ENCODE measurements at regions not wholly inside any gene's neighbourhood (a gene's known extent, or its start where the extent isn't known, plus 50 kb on each side); places are given as distances from the start of the nearest gene placed in this dataset.

DNA sequence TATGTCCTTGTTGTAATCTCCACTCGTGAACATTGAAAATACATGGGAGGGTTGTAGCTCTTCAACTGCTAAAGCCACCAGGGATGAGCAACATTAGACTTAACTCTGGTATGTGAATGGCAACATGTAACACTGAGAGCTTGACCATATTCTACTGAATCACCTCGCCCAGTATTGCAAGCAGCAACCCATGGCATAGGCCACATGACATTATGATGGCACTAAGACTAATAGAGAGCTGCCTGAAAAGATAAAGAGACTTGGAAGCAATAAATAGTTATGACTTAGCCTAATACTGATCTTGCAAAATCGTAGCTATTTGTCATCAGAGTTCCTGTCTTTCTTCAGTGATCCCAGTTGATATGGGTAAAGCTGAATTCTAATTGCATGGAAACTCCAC lies 108.4 kb upstream of the NREP start:
- Mint-ChIP-seq H3K27me3 (peaks cover under 1% of the 10 kb centered on the region), H3K36me3 (ENCODE audit: low read depth) (no peaks in the 10 kb centered on the region), H3K4me3 (no peak overlapping the region), H3K9me3 (no peaks in the 10 kb centered on the region), H3K4me1 (ENCODE audit: low read depth) (no peaks in the 10 kb centered on the region), H3K27ac (no peak overlapping the region)

DNA sequence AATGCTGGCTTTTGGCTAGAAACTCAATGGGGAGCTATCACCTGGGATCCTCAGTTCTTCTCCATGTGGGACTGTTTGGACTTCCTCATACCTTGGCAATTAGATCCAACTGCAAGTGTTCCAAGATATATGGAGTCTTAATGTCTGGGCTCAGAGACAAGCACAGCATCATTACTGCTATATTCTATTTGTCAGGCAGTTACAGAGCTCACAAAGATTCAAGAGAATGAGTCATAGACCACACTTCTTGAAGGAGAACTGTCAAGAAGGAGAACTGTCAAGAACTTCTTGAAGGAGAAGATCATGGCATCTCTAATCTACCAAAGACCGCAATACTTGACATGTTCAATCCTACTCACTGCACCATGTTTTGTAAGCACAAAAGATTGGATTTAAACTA lies 106.8 kb upstream of the NREP start:
- Mint-ChIP-seq H3K4me3 (no peak overlapping the region), H3K4me1 (ENCODE audit: low read depth) (no peaks in the 10 kb centered on the region)

DNA sequence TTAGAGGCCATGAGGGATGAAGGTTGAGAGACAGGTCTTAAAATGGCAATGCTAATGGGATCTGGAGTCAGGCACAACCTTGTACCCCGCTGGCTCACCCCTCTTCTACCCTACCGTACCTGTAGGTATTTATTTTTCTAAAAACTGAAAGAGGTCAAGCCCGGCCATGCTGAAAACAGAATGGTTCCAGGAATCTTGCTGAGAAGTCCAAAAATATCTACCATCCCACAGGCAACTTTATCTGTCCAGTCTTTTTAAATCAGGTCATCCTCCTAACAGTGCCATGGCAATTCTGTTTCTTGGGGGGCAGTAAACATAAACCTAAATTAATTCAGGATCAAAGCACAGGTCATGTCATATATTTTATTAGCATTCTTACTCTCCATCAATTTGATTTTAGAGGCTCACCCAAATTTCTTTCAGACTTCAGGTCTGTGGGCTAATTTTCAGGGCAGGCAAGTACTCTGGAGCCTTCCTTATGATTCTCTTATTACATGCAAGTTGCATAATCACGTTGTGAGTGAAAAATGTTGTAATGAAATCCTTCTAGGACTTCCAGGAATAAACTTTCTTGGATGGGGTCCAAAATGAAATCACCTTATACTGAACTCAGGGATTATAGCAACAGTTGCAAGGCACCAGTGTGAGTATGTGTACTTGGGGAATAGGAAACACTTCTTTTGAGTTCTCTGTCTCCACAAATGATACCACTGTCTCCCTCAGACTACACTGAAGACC lies 102.7 kb upstream of the NREP start:
- peaks cover 4% of the 10 kb centered on the region for H3K27me3 Mint-ChIP-seq
- H3K9me3 Mint-ChIP-seq: no peaks in the 10 kb centered on the region
- no peaks in the 10 kb centered on the region for H3K4me1 Mint-ChIP-seq (ENCODE audit: low read depth)
- H3K4me3 Mint-ChIP-seq: no peak overlapping the region
- H3K36me3 Mint-ChIP-seq (ENCODE audit: low read depth): no peaks in the 10 kb centered on the region
- H3K27ac Mint-ChIP-seq: no peak overlapping the region

More for the DNA sequence above, 106.8 kb upstream of the NREP start:
- Mint-ChIP-seq H3K36me3 (ENCODE audit: low read depth) (no peaks in the 10 kb centered on the region), H3K27me3 (peaks cover 4% of the 10 kb centered on the region), H3K27ac (no peak overlapping the region), H3K9me3 (no peaks in the 10 kb centered on the region)

DNA sequence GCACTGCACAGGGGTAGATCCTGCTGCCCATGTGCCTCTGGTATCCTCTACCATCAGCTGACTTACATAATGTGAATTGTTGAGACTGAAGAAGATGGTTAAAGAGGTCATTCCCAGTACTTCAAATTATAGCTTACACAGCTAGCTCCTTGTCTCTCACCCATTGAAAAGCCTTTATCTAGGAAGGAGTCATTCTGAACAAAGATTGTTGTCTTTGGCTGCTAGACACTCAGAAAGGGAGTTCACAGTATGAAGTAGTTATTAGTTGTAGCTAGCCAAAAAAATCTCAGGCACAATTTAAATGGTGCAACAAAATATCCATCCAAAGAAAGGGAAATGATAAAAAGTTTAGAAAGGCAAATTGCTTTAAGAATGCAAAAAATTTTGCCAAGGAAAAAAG lies 102.0 kb upstream of the NREP start:
- H3K27ac Mint-ChIP-seq: no peak overlapping the region
- peaks cover 4% of the 10 kb centered on the region for H3K27me3 Mint-ChIP-seq
- no peaks in the 10 kb centered on the region for H3K36me3 Mint-ChIP-seq (ENCODE audit: low read depth)
- no peaks in the 10 kb centered on the region for H3K9me3 Mint-ChIP-seq
- H3K4me3 Mint-ChIP-seq: no peak overlapping the region
- peaks cover 1% of the 10 kb centered on the region for H3K4me1 Mint-ChIP-seq (ENCODE audit: low read depth)

DNA sequence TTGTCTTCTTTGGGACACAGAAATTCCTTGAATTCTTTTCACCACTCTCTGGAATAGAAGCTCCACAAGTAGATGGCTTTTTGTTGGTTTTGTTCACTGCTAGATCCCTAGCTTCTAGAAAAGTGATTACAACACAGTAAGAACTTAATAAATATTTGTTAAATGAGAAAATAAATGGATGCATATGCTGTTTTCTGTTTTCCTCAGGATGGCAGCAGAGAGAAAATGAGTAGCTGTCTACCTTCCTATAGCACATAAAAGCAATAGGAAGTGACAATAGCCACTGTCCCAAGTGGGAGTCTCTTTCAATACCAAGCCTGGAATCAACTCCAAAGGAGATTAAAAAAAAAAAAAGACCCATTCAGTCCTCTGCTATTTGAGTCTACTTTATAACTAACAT lies 100.6 kb upstream of the NREP start:
- Mint-ChIP-seq H3K27ac (no peak overlapping the region), H3K36me3 (ENCODE audit: low read depth) (no peaks in the 10 kb centered on the region), H3K4me3 (no peak overlapping the region), H3K9me3 (no peaks in the 10 kb centered on the region), H3K4me1 (ENCODE audit: low read depth) (peaks cover 5% of the 10 kb centered on the region), H3K27me3 (peaks cover 6% of the 10 kb centered on the region)

DNA sequence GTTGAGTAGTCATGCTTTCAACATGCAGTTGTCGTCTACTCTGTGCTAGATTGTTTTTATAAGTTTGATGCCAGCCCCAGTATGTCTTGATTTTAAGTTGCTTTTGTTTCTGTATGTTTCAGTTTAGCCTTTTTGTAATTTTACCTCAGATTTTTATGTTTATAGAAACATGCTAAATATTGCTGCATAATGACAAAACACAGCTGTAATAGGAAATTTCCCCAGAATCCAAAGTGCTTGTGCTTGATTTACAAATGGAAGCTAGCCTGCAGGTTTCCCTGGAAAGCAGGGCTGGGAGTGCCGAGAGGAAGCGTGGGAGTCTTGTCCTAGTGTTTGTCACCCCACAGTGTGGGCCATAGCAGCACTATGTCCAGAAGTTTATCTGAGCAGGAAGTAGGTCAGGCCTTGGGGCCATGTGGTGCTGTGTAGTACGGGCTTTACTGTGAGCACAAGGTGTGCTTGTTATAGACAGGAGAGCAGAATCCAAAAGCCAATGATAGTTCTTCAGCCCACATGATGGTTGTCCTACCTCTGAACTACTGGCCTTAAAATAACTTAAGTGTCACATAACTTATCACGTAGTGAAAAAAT lies 100.0 kb upstream of the NREP start:
- no peak overlapping the region for H3K4me3 Mint-ChIP-seq

DNA sequence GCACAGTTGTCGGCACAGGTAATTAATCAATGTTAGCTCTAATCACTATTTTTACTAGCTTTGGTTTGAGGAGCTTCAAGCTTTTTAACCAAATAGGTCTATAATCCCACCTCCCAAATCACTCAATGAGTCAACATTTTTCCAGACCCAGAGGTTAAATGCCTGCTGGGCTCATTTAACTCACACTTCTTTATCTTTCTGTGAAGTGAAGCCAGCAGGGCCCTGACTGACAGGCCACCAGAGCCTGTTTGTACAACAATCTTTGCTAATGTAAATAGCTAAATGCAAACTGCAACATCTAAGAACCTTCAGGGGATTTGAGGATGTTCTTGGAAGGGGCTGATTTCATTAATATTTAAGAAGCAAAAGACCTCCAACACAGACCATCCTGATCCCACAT lies 98.4 kb upstream of the NREP start:
- Mint-ChIP-seq H3K27me3 (peaks cover 10% of the 10 kb centered on the region), H3K9me3 (no peaks in the 10 kb centered on the region), H3K36me3 (ENCODE audit: low read depth) (no peaks in the 10 kb centered on the region), H3K4me3 (no peak overlapping the region), H3K4me1 (ENCODE audit: low read depth) (peaks cover 5% of the 10 kb centered on the region), H3K27ac (no peak overlapping the region)

More for the DNA sequence above, 100.0 kb upstream of the NREP start:
- Mint-ChIP-seq H3K27ac (no peak overlapping the region), H3K4me1 (ENCODE audit: low read depth) (peaks cover 5% of the 10 kb centered on the region), H3K36me3 (ENCODE audit: low read depth) (no peaks in the 10 kb centered on the region), H3K9me3 (no peaks in the 10 kb centered on the region), H3K27me3 (peaks cover 7% of the 10 kb centered on the region)

DNA sequence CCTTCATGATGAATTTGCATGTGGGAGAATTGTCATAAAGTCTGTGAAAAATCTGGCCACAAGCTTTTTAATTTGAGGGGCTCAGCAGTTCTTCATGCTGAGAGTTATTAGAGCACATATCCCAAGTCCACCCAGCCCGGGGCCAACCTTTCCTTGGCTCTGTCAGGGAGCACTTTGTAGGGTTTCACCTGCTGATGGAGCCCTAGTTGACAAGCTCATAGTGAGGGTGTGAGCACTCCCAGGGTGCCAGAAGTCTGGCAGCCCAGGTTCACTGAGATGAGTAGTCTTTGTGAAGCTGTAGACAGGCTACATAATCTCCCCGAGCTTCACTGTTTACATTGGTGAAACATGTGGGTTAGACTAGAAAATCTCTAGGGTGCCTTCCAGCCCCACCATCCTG lies 97.2 kb upstream of the NREP start:
- Mint-ChIP-seq H3K4me1 (ENCODE audit: low read depth) (peaks cover 5% of the 10 kb centered on the region), H3K27me3 (peaks cover 7% of the 10 kb centered on the region), H3K36me3 (ENCODE audit: low read depth) (no peaks in the 10 kb centered on the region), H3K4me3 (no peak overlapping the region), H3K27ac (no peak overlapping the region), H3K9me3 (no peaks in the 10 kb centered on the region)

DNA sequence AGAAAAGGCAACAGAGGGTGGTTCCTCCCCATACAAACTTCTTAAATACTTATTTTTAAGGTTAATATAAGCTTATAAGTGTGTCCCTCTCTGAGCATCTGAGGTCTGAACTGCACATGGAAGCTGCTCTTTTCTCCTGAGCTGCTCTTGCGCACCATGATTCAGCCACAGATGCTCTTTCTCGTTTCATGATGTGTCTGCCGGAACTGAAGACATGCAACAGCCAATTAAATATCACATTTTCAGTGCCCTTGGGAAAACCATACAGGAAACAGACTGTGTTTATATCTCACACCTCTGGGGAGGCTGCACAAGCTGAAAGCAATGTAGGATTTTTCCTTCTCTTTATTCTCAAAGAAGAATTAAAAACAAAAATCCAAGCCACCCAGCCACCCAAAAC lies 96.8 kb upstream of the NREP start:
- Mint-ChIP-seq H3K4me1 (ENCODE audit: low read depth) (peaks cover 5% of the 10 kb centered on the region), H3K4me3 (no peak overlapping the region), H3K36me3 (ENCODE audit: low read depth) (no peaks in the 10 kb centered on the region), H3K27ac (no peak overlapping the region), H3K27me3 (peaks cover 7% of the 10 kb centered on the region), H3K9me3 (no peaks in the 10 kb centered on the region)

DNA sequence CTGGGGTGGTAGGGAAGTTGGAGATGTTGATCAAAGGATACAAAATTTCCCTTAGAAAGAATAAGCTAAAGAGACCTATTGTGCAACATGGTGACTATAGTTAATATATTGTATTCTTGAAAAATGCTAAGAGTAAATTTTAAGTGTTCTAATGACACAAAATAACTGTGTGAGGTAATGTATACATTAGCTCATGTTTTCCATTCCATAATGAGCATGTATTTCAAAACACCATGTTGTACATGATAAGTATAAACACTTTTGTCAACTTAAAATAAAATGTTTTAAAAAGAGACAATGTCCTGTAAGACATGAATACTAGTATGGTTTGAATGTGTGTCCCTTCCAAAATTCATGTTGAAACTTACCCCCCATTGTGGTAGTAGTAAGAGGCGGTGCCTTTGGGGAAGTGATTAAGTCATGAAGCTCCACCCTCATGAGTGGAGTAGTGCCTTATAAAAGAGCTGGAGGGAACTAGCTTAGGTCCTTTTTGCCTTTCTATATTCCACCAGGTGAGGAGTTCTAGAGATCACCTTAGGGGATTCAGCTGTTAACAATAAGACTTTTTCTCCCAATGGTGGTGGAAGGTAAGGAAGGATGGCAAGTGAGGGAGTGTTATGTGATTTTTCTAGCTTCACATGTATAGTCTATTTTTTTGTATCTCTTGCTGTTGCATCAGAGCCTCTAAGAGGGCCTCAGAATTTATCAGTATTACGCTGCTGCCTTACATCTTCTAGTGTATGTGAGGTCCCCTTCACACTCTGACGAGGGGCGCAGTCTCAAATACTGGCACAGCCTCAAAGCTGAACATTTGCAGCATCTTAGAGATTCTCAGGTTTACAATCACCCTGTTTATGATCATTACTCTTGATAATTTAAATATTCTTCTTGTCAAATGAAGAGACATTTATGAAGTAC lies 94.9 kb upstream of the NREP start:
- no peaks in the 10 kb centered on the region for H3K36me3 Mint-ChIP-seq (ENCODE audit: low read depth)
- H3K9me3 Mint-ChIP-seq: no peaks in the 10 kb centered on the region
- peaks cover 5% of the 10 kb centered on the region for H3K4me1 Mint-ChIP-seq (ENCODE audit: low read depth)
- peaks cover 7% of the 10 kb centered on the region for H3K27me3 Mint-ChIP-seq
- H3K4me3 Mint-ChIP-seq: no peak overlapping the region
- H3K27ac Mint-ChIP-seq: no peak overlapping the region

DNA sequence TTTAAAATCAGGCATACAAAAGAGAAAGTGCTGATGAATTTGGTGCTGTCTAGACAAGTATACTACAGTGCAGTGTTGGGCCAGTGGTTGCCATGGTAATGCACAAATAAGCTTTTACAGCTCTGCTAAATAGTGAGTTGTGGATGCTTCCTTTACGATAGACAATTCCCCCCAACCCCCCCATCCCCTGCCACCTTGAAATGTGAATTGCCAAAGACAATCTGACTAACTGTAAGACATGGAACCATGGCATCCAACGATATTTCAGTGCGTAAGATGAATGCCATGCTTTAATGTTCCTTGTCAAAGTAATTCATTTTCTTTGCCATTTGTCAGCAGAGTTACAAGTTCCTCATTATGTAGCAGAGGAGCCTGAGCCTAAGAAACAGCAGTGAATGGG lies 91.5 kb upstream of the NREP start:
- no peaks in the 10 kb centered on the region for H3K4me1 Mint-ChIP-seq (ENCODE audit: low read depth)
- no peaks in the 10 kb centered on the region for H3K36me3 Mint-ChIP-seq (ENCODE audit: low read depth)
- no peak overlapping the region for H3K27ac Mint-ChIP-seq

DNA sequence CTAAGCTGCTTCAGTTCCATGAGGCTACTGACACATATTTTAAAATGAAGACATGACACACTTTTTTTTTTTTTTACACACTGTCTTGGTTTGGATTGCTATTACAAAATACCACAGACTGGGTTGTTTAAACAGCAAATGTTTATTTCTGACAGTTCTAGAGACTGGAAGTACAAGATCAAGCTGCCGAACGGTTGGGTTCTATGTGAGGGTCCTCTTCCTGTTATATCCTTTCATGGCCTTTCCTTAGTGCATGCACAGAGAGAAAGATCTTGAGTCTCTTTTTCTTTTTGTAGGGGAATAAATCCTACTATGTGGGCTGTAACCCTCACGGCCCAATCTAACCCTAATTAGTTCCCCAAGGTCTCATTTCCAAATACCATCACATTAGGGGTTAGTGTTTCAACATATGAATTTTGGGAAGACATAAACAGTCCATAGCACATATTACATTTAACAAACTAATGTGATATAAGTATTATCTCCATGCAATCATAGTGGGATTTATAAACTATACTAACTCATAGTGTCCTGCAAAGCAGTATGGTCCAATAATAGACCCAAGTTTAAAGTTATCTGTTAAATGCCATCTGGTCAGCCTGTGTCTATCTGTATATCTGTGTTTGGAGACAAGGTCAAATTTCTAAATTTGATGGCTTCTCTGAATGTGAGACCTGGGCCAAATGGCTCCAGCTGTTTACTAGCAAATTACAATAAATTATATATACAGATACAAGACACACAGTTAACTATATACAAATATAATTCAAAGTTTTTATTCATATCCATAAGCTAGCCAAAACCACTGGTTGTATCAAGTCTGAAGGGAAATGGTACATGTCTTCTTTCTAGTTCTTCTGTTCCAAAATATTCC lies 90.3 kb upstream of the NREP start:
- H3K27ac Mint-ChIP-seq: no peak overlapping the region
- H3K27me3 Mint-ChIP-seq: peaks cover 3% of the 10 kb centered on the region
- no peaks in the 10 kb centered on the region for H3K36me3 Mint-ChIP-seq (ENCODE audit: low read depth)
- no peaks in the 10 kb centered on the region for H3K9me3 Mint-ChIP-seq
- no peaks in the 10 kb centered on the region for H3K4me1 Mint-ChIP-seq (ENCODE audit: low read depth)
- H3K4me3 Mint-ChIP-seq: no peak overlapping the region

More for the DNA sequence above, 91.5 kb upstream of the NREP start:
- no peaks in the 10 kb centered on the region for H3K9me3 Mint-ChIP-seq
- H3K27me3 Mint-ChIP-seq: peaks cover 7% of the 10 kb centered on the region
- no peak overlapping the region for H3K4me3 Mint-ChIP-seq

DNA sequence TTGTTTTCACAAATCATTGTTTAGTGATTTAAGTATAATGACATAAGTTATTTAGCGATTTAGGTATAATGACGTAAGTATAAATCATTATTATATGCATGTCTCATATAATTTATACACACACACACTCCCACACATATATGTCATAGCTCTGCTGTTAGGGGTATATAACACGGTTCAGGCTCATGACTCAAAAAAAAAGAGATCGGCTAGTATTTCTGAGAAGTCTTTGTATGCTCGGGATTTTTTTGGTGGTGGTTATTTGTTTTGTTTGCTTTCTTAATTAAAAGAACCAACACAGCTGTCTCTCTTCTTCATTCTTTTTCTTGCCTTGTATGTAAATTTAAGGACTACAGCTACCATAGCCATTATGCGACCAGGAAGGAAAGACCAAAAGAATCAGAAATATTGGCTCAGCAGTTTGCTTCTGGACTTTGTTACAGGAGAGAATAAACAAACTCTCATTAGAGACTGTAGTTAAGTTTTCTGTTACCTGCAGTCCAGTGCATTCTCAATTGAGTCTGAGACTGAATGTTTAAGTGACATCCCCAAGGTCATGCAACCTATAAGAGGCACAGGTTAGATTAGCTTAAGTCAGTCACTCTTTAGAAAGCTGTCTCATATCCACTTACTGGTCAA lies 83.2 kb upstream of the NREP start:
- H3K9me3 Mint-ChIP-seq: no peaks in the 10 kb centered on the region
- H3K4me1 Mint-ChIP-seq (ENCODE audit: low read depth): no peaks in the 10 kb centered on the region

DNA sequence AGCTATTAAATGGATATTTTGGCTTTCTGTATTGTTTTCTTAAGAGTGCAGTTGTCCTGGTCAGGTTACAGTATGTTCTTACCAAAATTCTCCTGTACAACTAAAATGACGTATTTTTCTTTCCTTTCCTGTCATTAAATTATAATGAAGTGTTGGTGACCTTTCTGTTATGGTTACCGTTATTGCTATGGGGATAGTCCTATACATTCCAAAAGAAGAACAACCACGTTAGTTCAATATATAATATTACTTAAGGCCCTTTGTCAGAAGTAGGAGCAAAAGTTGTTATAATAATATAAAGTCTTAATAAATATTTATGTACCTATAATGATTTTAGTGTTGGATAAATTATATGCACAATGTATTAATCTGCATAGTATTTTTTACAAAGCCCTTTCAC lies 82.4 kb upstream of the NREP start:
- no peaks in the 10 kb centered on the region for H3K9me3 Mint-ChIP-seq
- H3K4me1 Mint-ChIP-seq (ENCODE audit: low read depth): no peaks in the 10 kb centered on the region
- no peaks in the 10 kb centered on the region for H3K36me3 Mint-ChIP-seq (ENCODE audit: low read depth)
- H3K27ac Mint-ChIP-seq: no peak overlapping the region
- no peak overlapping the region for H3K4me3 Mint-ChIP-seq
- no peaks in the 10 kb centered on the region for H3K27me3 Mint-ChIP-seq

More for the DNA sequence above, 83.2 kb upstream of the NREP start:
- H3K27me3 Mint-ChIP-seq: no peaks in the 10 kb centered on the region
- no peak overlapping the region for H3K27ac Mint-ChIP-seq
- H3K4me3 Mint-ChIP-seq: no peak overlapping the region
- H3K36me3 Mint-ChIP-seq (ENCODE audit: low read depth): no peaks in the 10 kb centered on the region
